Right kidney (tissue), 1 donor: ENCODE measurements at regions not wholly inside any gene's neighbourhood (a gene's known extent, or its start where the extent isn't known, plus 50 kb on each side); places are given as distances from the start of the nearest gene placed in this dataset.

Experiments used
- DNase-seq: peaks from one replicate; pipeline ENCODE4 v3.0.0-alpha.2; 2016

- DNase-seq: no peak
Observed at GRCh38 chr19:27911122-27911898, 1301.6 kb downstream of the UQCRFS1 start.

DNA sequence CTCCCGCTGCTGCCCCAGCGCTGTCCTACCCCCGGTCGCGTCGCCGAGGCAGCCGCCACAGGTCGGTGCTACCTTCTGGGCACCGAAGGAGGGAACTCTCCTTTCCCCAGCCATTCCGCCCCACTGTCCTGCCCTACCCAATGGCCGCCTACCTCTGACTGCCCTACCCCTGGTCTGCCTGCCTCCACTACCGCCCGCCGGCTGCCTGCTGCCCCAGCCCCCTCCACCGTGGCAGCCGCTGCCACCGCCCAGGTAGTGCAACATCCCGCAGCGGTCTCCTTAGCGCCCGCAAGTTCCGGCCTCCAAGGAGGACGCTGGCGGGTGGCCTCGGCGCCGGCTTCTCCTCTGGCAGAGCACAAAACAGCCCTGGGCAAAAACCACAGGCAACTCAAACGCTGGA lies 1303.1 kb downstream of the UQCRFS1 start:
- no peak for DNase-seq

- DNase-seq: no peak
Observed at GRCh38 chr19:27909185-27909840, 1303.6 kb downstream of the UQCRFS1 start.

DNA sequence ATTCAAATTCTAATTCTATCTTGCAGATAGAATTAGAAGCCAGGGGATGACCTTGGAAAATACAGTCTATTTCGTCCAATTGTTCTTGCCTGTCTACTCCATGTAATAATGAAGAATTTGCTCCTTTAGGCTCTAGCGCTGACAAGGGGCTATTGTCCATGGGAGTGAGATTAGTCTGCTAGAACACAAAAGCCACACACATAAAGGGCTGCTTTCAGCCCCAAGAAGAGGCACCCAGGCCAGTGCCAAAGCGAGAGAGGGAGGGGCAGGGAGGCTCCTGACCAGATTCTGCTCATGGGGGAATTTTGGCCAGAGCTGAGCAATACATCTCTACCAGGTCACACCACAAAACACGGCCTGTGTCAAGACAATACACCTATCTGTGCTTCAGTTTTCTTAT lies 1306.9 kb downstream of the UQCRFS1 start:
- no peak for DNase-seq

DNA sequence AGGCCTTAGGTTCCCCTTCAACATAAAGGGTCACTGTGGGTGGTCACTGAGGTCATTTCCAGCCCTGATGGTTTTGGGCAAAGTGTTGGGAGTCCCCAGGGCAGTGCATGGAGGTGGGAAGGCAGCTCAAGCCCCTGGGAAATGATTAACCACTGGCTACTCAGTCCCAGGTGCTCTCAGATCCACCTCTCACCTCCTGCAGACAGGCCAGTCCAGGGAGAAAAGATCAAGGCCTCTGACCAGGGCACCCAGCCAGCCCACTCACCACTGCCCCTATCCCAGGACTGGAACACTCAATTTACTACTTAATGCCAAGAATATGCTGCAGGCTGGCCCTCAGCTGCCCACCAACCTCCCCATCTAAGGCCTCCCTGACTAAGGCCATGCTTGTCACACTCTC lies 1307.9 kb downstream of the UQCRFS1 start:
- DNase-seq: no peak

DNA sequence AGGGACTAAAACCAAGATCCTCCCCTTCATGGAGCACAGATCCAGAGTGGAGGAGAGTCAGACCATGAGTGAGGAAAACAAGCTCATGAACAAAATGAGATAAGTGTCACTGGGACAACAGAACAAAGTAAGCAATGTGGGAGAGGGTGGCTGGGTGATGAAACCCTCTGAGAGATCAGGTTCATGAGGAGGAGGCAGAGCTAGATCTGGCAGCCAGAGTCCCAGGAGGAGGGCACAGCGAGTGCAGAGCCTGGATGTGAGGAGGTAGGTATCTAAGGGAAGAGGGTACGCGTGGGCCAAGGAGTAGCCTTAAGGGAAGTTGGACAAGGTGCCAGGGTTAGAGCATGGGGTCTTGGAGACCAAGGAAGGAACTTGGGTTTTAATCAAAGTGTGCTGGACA lies 1311.9 kb downstream of the UQCRFS1 start:
- DNase-seq: no peak

GRCh38 chr19:27896091-27896490 lies 1316.9 kb downstream of the UQCRFS1 start:
- no peak for DNase-seq

DNA sequence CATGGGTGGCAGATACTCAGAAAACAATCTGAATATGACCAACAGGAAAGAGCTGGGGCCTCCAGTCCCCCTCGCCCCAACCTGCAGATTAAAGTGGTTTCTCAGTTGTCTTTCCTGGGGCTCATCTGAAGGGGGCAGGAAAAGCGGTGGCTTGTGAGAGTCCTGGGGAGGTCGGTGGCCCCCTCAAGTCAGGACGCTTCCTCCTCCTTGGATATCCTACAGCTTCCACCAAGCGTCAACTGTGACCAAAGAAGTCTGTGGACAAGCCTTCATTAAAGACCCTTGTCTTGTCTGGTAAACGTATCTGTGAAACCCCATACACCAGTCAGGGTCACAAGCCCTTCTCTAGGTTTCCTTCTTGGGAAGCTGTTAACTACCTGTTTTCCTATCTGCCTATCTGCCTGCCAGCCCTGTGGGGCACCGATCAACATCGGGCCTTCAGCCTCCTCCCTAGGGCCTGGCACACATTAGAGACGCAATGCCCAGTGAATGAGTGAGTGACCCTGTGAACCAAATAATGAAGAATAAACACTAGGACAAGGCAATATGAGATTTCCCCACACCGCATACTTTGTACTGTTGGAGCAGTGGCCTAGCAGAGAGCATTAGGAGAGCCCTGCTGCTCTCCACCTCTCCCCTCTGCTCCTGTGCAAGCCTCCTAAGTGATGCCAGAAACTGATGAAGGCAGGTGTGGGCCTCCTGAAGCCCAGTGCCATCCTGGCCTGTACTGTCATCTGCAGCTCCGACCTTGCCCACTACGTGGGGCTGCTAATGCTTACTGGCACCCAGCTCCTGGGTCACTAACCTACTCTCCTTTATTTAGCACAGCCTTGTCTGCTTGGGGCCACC lies 1317.8 kb downstream of the UQCRFS1 start:
- no peak for DNase-seq

DNA sequence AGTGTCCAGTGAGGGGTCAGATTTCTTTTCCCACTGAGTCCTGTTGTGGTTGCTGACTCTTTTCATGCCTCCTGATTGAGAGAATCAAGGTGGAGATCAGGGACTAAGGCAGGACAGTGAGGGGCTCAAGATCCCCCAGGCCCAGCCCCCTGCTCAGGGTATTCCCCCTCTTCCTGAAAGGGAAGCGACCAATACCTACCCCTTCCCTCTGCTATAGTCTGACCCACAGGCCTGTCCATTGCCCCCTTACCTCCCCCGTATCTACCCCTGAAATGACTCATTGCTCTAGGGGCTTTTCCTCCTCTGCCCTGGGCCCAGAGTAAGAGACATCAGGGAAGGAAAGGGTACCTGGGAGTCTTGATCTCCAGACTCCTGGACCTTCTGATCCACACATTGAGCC lies 1320.5 kb downstream of the UQCRFS1 start:
- DNase-seq: no peak

- no peak for DNase-seq
Observed at GRCh38 chr19:27891411-27891810, 1321.5 kb downstream of the UQCRFS1 start.

DNA sequence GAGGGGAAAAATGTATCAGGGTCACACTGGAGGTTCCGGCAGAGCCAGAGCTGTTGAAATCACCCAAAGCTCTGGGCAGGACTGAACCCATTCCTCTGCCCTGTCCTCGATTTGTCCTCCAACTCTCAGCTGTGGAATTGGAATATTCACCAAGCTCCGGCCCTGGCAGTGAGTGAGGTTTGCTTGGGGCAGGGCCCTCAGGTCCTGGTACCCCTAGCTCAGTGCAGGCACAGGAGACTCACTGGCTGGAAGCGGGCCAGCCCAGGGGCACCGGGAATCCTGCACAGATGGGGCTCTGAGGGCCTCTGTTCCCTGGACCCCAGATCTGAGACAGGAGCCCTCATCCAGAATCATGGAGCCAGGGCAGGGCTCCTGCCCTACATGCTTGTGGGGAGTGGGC lies 1322.3 kb downstream of the UQCRFS1 start:
- DNase-seq: no peak

- DNase-seq: no peak
Observed at GRCh38 chr19:27890206-27890605, 1322.7 kb downstream of the UQCRFS1 start.

DNA sequence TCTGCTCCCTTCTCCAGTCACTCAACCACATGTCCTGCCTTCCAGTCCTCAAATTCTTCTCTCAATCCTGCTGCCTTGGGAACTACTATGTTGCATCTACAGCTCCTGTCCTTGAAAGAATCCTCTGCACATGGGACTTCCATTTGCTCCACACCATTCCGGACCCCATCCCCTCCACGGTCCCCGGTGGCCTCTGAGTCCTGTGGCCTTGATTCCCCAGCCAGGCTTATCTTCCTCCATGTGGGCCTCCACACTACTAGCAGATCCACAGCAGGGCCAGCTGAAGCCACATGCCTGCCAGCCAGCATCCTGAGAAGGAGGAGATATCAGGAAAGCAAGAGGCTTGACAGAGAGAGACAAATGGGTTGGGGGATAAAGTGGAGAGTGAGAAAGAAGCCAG lies 1323.8 kb downstream of the UQCRFS1 start:
- no peak for DNase-seq

- DNase-seq: no peak
Observed at GRCh38 chr19:27887946-27888345, 1325.0 kb downstream of the UQCRFS1 start.

DNA sequence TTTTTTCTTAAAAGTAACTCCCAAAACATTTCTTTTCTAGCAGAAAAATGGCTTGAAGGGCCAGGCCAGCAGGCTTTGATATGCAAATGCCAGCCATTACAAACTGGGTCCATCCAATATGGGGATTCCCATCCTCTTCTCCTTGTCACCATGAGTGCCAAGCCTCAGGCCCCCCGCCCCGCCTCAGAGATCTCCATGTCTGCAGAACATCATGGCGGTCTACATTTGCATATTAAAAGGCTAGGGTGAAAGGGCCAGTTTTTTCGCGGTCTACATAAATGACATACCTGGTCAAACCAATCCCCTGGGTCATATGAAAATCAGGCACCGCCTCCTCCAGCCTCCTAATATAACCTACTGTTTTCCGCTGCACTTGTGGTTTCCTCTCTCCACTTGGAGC lies 1327.6 kb downstream of the UQCRFS1 start:
- DNase-seq: no peak

DNA sequence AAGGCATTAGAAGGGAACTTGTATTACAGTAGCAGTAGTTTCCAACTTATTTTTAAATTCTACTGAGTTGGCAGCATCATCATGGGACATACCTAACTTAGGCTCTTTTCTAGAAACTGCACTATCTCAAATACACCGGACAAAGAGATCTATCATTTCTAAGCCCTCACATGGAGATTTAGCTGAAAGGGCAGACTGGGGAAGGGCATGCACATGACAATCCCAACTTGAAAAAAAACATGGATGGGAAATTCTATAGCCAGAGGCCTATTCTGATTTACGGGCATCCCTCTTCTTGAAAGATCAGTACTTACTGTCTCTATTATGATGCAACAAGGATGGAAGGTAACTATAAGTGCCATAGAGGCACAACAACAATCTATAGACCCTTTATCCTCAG lies 1328.6 kb downstream of the UQCRFS1 start:
- no peak for DNase-seq

DNA sequence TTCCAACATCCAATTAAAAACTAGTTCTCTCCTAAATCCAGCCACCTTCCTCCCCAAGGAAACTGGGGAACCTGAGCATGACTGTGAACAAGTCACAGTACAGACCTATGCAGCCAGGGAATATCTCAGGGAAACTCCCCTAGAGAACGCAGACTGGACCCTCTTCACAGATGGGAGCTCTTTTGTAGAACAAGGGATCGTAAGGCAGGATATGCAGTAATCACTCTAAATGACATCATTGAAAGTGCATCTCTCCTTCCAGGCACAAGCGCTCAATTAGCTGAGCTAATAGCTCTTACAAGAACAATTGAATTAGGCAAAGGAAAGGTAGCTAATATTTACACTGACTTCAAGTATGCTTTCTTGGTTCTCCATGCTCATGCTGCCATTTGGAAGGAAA lies 1331.7 kb downstream of the UQCRFS1 start:
- DNase-seq: no peak

- DNase-seq: no peak
Observed at GRCh38 chr19:27876976-27877512, 1335.9 kb downstream of the UQCRFS1 start.

- DNase-seq: no peak
Observed at GRCh38 chr19:27876489-27876888, 1336.5 kb downstream of the UQCRFS1 start.

GRCh38 chr19:27872370-27872769 lies 1340.6 kb downstream of the UQCRFS1 start:
- no peak for DNase-seq

DNA sequence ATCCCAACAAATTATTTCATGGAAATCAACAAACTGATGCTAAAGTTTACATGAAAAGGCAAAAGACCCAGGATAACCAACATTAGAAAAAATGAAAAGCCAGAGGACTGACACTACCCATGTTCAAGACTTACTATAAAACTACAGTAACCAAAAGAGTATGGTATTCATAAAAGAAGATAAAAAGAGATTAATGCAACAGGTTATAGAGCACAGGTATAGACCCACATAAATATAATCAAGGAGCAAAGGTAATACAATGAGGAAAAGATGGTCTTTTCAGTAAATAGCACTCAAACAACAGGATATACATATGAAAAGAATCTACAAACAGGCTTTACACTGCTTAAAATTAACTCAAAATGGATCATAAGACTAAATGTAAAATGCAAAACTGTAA lies 1342.7 kb downstream of the UQCRFS1 start:
- DNase-seq: no peak

GRCh38 chr19:27868007-27868406 lies 1344.9 kb downstream of the UQCRFS1 start:
- DNase-seq: no peak
